ENCODE measurements at regions not wholly inside any gene's neighbourhood (a gene's known extent, or its start where the extent isn't known, plus 50 kb on each side); places are given as distances from the start of the nearest gene placed in this dataset.

GRCh38 chr18:41538751-41539150 is 416.3 kb upstream of the PIK3C3 start:
- DNase-seq = no peak
- no peaks in the 10 kb centered on the region for H3K4me1 Mint-ChIP-seq
- Histone ChIP-seq H3K4me3 (ENCODE audit: low read length in 2 of 2) (no peak overlapping the region), H3K27me3 (ENCODE audit: insufficient read depth, low read length) (no peaks in the 10 kb centered on the region), H3K36me3 (ENCODE audit: insufficient read depth, low read length) (no peaks in the 10 kb centered on the region), H3K9me3 (ENCODE audit: control insufficient read depth in 1 of 2, low read length in 2 of 2) (no peaks in the 10 kb centered on the region), H3K4me1 (ENCODE audit: insufficient read depth, low read length) (no peaks in the 10 kb centered on the region), H3K27ac (ENCODE audit: low read depth, low read length) (no peak overlapping the region)
- H3K4me3 Mint-ChIP-seq = no peak overlapping the region
- CTCF ChIA-PET (ENCODE audit: partially characterized antibody) = no interaction called here
- peaks cover 0 to 21% (median 12%) of the 10 kb centered on the region in 8 donors for H3K9me3 Mint-ChIP-seq
- POLR2A ChIA-PET (ENCODE audit: partially characterized antibody) = no interaction called here
- H3K36me3 Mint-ChIP-seq = no peaks in the 10 kb centered on the region
- H3K27ac Mint-ChIP-seq = no peak overlapping the region
- no peaks in the 10 kb centered on the region for H3K27me3 Mint-ChIP-seq
- intact Hi-C loops (cut with micrococcal nuclease) = no loop called here

DNA sequence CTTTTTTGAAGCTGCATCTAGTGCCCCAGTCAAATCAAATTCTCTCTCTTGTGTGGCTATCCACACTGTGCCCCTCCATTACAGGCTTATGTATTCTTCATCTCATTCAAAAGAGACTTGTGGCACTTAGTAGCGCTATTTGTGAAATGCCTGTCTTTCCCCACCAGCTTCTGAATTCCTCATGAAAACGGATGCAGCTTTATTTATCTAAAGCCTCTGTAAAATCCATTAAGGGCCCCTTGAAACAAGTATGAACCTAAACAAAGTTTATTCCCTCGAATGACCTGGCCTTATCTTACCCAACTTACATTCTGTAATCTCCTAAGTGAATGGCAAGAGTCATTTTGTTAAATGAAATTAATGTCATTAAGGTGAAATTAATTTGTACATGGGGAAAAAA is 417.4 kb upstream of the PIK3C3 start:
- Histone ChIP-seq H3K9me3 (ENCODE audit: control insufficient read depth in 1 of 2, low read length in 2 of 2) (no peaks in the 10 kb centered on the region), H3K4me1 (ENCODE audit: insufficient read depth, low read length) (no peaks in the 10 kb centered on the region), H3K27ac (ENCODE audit: low read depth, low read length) (no peak overlapping the region), H3K4me3 (ENCODE audit: low read length in 2 of 2) (no peak overlapping the region), H3K27me3 (ENCODE audit: insufficient read depth, low read length) (no peaks in the 10 kb centered on the region), H3K36me3 (ENCODE audit: insufficient read depth, low read length) (no peaks in the 10 kb centered on the region)
- ChIA-PET POLR2A (ENCODE audit: partially characterized antibody) (no interaction called here), CTCF (ENCODE audit: partially characterized antibody) (no interaction called here)
- intact Hi-C loops (cut with micrococcal nuclease) = no loop called here
- no peak for DNase-seq
- peaks cover 0 to 23% (median 13%) of the 10 kb centered on the region in 8 donors for H3K9me3 Mint-ChIP-seq
- no peaks in the 10 kb centered on the region for H3K36me3 Mint-ChIP-seq
- H3K4me1 Mint-ChIP-seq = no peaks in the 10 kb centered on the region
- no peak overlapping the region for H3K27ac Mint-ChIP-seq
- no peaks in the 10 kb centered on the region for H3K27me3 Mint-ChIP-seq
- no peak overlapping the region for H3K4me3 Mint-ChIP-seq

DNA sequence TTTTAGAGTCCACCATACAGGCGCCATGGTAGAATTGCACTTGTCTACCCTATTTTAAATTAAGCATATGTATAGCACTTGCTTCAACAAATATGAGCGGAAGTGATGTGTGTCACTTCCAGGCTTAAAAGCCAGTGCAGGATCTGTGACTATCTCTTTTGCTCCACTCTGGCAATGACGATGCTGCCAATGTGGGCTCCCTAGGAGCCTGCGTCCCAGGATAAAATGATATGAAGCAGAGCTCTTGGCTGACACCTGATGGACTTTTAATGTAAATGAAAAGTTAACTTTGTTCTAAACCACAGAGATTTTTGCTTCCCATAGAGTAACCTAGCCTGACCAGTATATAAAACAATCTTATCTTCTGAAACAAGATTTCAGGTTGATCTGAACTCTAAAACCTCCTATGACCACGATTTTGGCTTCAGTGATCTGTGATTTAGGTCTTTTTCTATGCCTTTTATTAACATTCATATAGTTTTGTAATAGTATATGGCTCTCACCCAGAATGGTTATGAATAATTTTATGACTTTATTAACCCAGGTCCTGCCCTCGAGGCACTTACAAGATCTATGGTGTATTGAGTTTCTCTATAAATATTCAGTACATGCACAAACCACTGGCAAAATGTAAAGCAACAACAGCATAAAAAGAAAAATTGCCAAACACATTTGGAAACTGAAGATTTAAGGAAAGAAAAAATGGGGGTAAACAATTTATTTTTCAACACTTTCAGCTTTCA is 422.5 kb upstream of the PIK3C3 start:
- no peaks in the 10 kb centered on the region for H3K4me1 ChIP-seq (ENCODE audit: insufficient read depth, low read length)
- DNase-seq = no peak
- POLR2A ChIA-PET (ENCODE audit: partially characterized antibody) = no interaction called here
- no peaks in the 10 kb centered on the region for H3K36me3 Mint-ChIP-seq
- no peak overlapping the region for H3K4me3 ChIP-seq (ENCODE audit: low read length in 2 of 2)
- H3K27ac Mint-ChIP-seq = no peak overlapping the region
- CTCF ChIA-PET (ENCODE audit: partially characterized antibody) = no interaction called here
- no peaks in the 10 kb centered on the region for H3K36me3 ChIP-seq (ENCODE audit: insufficient read depth, low read length)
- intact Hi-C loops (cut with micrococcal nuclease) = no loop called here
- H3K9me3 ChIP-seq (ENCODE audit: control insufficient read depth in 1 of 2, low read length in 2 of 2) = no peaks in the 10 kb centered on the region
- H3K4me3 Mint-ChIP-seq = no peak overlapping the region
- no peaks in the 10 kb centered on the region for H3K4me1 Mint-ChIP-seq
- no peaks in the 10 kb centered on the region for H3K27me3 ChIP-seq (ENCODE audit: insufficient read depth, low read length)
- no peak overlapping the region for H3K27ac ChIP-seq (ENCODE audit: low read depth, low read length)
- no peaks in the 10 kb centered on the region for H3K27me3 Mint-ChIP-seq
- H3K9me3 Mint-ChIP-seq = peaks cover 4 to 16% (median 7%) of the 10 kb centered on the region in 8 donors

GRCh38 chr18:41530970-41531369 is 424.1 kb upstream of the PIK3C3 start:
- H3K4me3 ChIP-seq (ENCODE audit: low read length in 2 of 2) = no peak overlapping the region
- peaks cover 4 to 13% (median 7%) of the 10 kb centered on the region in 8 donors for H3K9me3 Mint-ChIP-seq
- no peak overlapping the region for H3K4me3 Mint-ChIP-seq
- POLR2A ChIA-PET (ENCODE audit: partially characterized antibody) = no interaction called here
- no peak overlapping the region for H3K27ac Mint-ChIP-seq
- H3K27me3 Mint-ChIP-seq = no peaks in the 10 kb centered on the region
- H3K27ac ChIP-seq (ENCODE audit: low read depth, low read length) = no peak overlapping the region
- no peaks in the 10 kb centered on the region for H3K4me1 Mint-ChIP-seq
- no peaks in the 10 kb centered on the region for H3K27me3 ChIP-seq (ENCODE audit: insufficient read depth, low read length)
- intact Hi-C loops (cut with micrococcal nuclease) = no loop called here
- H3K9me3 ChIP-seq (ENCODE audit: control insufficient read depth in 1 of 2, low read length in 2 of 2) = no peaks in the 10 kb centered on the region
- no peak for DNase-seq
- no peaks in the 10 kb centered on the region for H3K4me1 ChIP-seq (ENCODE audit: insufficient read depth, low read length)
- no peaks in the 10 kb centered on the region for H3K36me3 Mint-ChIP-seq
- no peaks in the 10 kb centered on the region for H3K36me3 ChIP-seq (ENCODE audit: insufficient read depth, low read length)
- CTCF ChIA-PET (ENCODE audit: partially characterized antibody) = no interaction called here

DNA sequence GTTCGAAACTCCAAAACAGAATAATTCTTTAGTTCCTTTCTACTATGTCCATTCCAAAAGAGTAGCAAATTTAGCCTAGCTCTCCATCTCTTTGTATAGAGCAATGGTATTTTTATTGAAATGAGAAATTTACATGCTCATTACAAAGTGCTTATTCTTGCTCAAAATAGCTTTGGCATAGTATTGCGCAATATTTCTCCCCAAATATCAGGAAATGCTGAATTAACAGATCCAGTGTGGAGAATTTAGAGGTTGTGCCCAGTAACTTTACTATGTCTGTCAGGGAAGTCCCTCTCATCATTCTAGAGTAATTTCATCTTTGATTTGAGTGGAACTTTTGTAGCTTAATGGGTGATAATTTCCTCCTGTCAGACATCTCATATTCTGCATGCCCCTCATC is 425.9 kb upstream of the PIK3C3 start:
- no peak overlapping the region for H3K4me3 ChIP-seq (ENCODE audit: low read length in 2 of 2)
- no peak overlapping the region for H3K27ac ChIP-seq (ENCODE audit: low read depth, low read length)
- H3K36me3 Mint-ChIP-seq = no peaks in the 10 kb centered on the region
- H3K9me3 ChIP-seq (ENCODE audit: control insufficient read depth in 1 of 2, low read length in 2 of 2) = no peaks in the 10 kb centered on the region
- ChIA-PET POLR2A (ENCODE audit: partially characterized antibody) (no interaction called here), CTCF (ENCODE audit: partially characterized antibody) (no interaction called here)
- H3K4me1 ChIP-seq (ENCODE audit: insufficient read depth, low read length) = no peaks in the 10 kb centered on the region
- no peaks in the 10 kb centered on the region for H3K27me3 Mint-ChIP-seq
- no peak overlapping the region for H3K27ac Mint-ChIP-seq
- H3K27me3 ChIP-seq (ENCODE audit: insufficient read depth, low read length) = no peaks in the 10 kb centered on the region
- no peaks in the 10 kb centered on the region for H3K36me3 ChIP-seq (ENCODE audit: insufficient read depth, low read length)
- no peak for DNase-seq
- no peaks in the 10 kb centered on the region for H3K4me1 Mint-ChIP-seq
- H3K9me3 Mint-ChIP-seq = peaks cover 2 to 10% (median 7%) of the 10 kb centered on the region in 8 donors
- H3K4me3 Mint-ChIP-seq = no peak overlapping the region
- intact Hi-C loops (cut with micrococcal nuclease) = no loop called here

GRCh38 chr18:41526054-41526453 is 429.0 kb upstream of the PIK3C3 start:
- Histone ChIP-seq H3K9me3 (ENCODE audit: control insufficient read depth in 1 of 2, low read length in 2 of 2) (no peaks in the 10 kb centered on the region), H3K36me3 (ENCODE audit: insufficient read depth, low read length) (no peaks in the 10 kb centered on the region), H3K4me3 (ENCODE audit: low read length in 2 of 2) (no peak overlapping the region), H3K4me1 (ENCODE audit: insufficient read depth, low read length) (no peaks in the 10 kb centered on the region), H3K27ac (ENCODE audit: low read depth, low read length) (no peak overlapping the region), H3K27me3 (ENCODE audit: insufficient read depth, low read length) (no peaks in the 10 kb centered on the region)
- Mint-ChIP-seq H3K9me3 (peaks cover 0 to 13% (median 7%) of the 10 kb centered on the region in 8 donors), H3K36me3 (no peaks in the 10 kb centered on the region), H3K4me1 (no peaks in the 10 kb centered on the region), H3K27me3 (no peaks in the 10 kb centered on the region), H3K27ac (no peak overlapping the region), H3K4me3 (no peak overlapping the region)
- DNase-seq = no peak
- CTCF ChIA-PET (ENCODE audit: partially characterized antibody) = no interaction called here
- intact Hi-C loops (cut with micrococcal nuclease) = no loop called here
- POLR2A ChIA-PET (ENCODE audit: partially characterized antibody) = no interaction called here

DNA sequence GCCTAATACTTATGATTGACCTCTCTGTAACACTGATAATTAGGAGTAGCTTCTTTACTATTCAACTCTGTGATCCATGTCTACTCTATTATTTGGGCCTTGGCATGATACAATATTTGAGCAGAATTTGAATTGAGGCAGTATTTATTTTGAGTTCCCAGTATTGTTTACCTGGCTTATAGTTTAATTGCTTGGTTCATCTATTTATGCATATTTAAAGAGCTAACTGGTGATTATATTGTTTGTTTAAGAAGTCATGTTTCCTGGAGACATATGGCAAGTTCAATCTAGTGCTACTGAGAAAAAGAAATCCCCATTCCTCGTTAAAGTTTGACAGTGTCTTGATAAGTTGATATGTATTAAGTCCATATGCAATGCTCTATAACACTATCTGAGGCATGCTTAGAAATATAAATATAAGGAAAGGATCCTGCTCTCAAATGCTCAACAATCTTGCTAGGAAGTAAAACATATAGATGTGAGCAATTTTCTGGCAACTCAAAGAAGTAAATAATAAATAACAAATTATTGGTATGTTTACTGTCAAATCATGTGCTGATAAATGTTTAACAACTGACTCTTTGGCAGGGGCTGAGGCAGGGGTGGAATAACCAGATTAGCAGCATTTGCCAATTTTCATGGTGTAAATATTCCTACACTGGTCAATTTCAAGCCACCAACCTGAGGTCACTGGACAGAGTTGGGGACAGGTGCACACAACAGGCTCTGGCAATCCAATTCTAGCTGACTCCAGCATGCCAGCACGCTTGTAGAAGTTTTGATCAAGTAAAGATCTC is 430.2 kb upstream of the PIK3C3 start:
- Histone ChIP-seq H3K36me3 (ENCODE audit: insufficient read depth, low read length) (no peaks in the 10 kb centered on the region), H3K4me1 (ENCODE audit: insufficient read depth, low read length) (no peaks in the 10 kb centered on the region), H3K27me3 (ENCODE audit: insufficient read depth, low read length) (no peaks in the 10 kb centered on the region), H3K27ac (ENCODE audit: low read depth, low read length) (no peak overlapping the region), H3K9me3 (ENCODE audit: control insufficient read depth in 1 of 2, low read length in 2 of 2) (no peaks in the 10 kb centered on the region), H3K4me3 (ENCODE audit: low read length in 2 of 2) (no peak overlapping the region)
- Mint-ChIP-seq H3K9me3 (peaks cover 0 to 15% (median 5%) of the 10 kb centered on the region in 8 donors), H3K36me3 (no peaks in the 10 kb centered on the region), H3K4me1 (no peaks in the 10 kb centered on the region), H3K27ac (peak overlapping the region in 1 of 7 donors; percentile 55), H3K4me3 (no peak overlapping the region), H3K27me3 (no peaks in the 10 kb centered on the region)
- ChIA-PET CTCF (ENCODE audit: partially characterized antibody) (no interaction called here), POLR2A (ENCODE audit: partially characterized antibody) (no interaction called here)
- intact Hi-C loops (cut with micrococcal nuclease) = no loop called here
- no peak for DNase-seq

All from CD4-positive, alpha-beta memory T cell (primary cell).